Naive thymus-derived CD8-positive, alpha-beta T cell (primary cell): ENCODE measurements at regions not wholly inside any gene's neighbourhood (a gene's known extent, or its start where the extent isn't known, plus 50 kb on each side); places are given as distances from the start of the nearest gene placed in this dataset.
A peak's percentile ranks its signal among the peaks of the same experiment; 100 is the strongest.
"Not testable (repeated sequence)": the region's sequence is repeated elsewhere in the genome, so short reads cannot be mapped to it uniquely, and the experiment has no call there.

Experiments
- ATAC-seq, 2 donors: fragments of 150-1000 bp; cut with Tn5 transposase in 1 of 2; sonication (Bioruptor Pico), chemical (Tn5 transposase) in 1 of 2; 1 replicate in 1 of 2; 2 replicates in 1 of 2; pipeline ENCODE4 v1.10.0; 2021; ENCODE audit warnings: mild to moderate bottlenecking in 2 of 2, moderate library complexity in 2 of 2
- POLR2A ChIA-PET: fragments of 350-600 bp; sonication (Branson Sonifier 250); formaldehyde crosslinking; loops from one replicate; lab custom pipeline; 2021; ENCODE audit warnings: antibody characterized with exemption; lab: Charles Lee
- DNase-seq, 10 donors: peaks; one replicate each; pipeline versions ENCODE4 v3.0.0 to v3.0.0-alpha.2; 2020 to 2022
- H3K27ac Mint-ChIP-seq, 10 donors: one replicate each; pipeline ENCODE4 v1.8.0; 2020 to 2022; ENCODE audit warnings: mild to moderate bottlenecking in 10 of 10, mixed read lengths in 10 of 10, moderate library complexity in 4 of 10, inconsistent platforms in 1 of 10
- H3K27me3 Mint-ChIP-seq, 5 donors: one replicate each; pipeline ENCODE4 v1.8.0; 2021 to 2022; ENCODE audit warnings: mixed read lengths in 5 of 5
- H3K36me3 Mint-ChIP-seq, 3 donors: one replicate each; pipeline ENCODE4 v1.8.0; 2020 to 2022; ENCODE audit warnings: mixed read lengths in 3 of 3, mild to moderate bottlenecking in 2 of 3, inconsistent platforms in 1 of 3
- H3K4me1 Mint-ChIP-seq, 4 donors: one replicate each; pipeline ENCODE4 v1.8.0; 2021 to 2022; ENCODE audit warnings: mixed read lengths in 4 of 4
- H3K4me3 Mint-ChIP-seq, 10 donors: one replicate each; pipeline ENCODE4 v1.8.0; 2020 to 2022; ENCODE audit warnings: mild to moderate bottlenecking in 10 of 10, mixed read lengths in 10 of 10, moderate library complexity in 6 of 10, inconsistent platforms in 1 of 10
- H3K9me3 Mint-ChIP-seq, 9 donors: one replicate each; pipeline ENCODE4 v1.8.0; 2020 to 2022; ENCODE audit warnings: mixed read lengths in 9 of 9, mild to moderate bottlenecking in 3 of 9, inconsistent platforms in 1 of 9, moderate library complexity in 1 of 9

- H3K4me3 Mint-ChIP-seq: no peak overlapping the region
- H3K9me3 Mint-ChIP-seq: peaks cover 0 to 11% (median 2%) of the 10 kb centered on the region in 9 donors
- DNase-seq (no peak), ATAC-seq (no peak)
- H3K27me3 Mint-ChIP-seq: no peaks in the 10 kb centered on the region
- no peaks in the 10 kb centered on the region for H3K36me3 Mint-ChIP-seq
- H3K27ac Mint-ChIP-seq: peak overlapping the region in 1 of 10 donors; percentile 43
- no peaks in the 10 kb centered on the region for H3K4me1 Mint-ChIP-seq
- POLR2A ChIA-PET: no interaction called here
Observed at GRCh38 chr4:181821039-181822004, 421.9 kb upstream of the TENM3 start.

- H3K4me1 Mint-ChIP-seq: no peaks in the 10 kb centered on the region
- POLR2A ChIA-PET: no interaction called here
- H3K27ac Mint-ChIP-seq: no peak overlapping the region
- ATAC-seq (no peak), DNase-seq (no peak)
- H3K27me3 Mint-ChIP-seq: no peaks in the 10 kb centered on the region
- H3K9me3 Mint-ChIP-seq: peaks cover 0 to 11% (median 2%) of the 10 kb centered on the region in 9 donors
- H3K4me3 Mint-ChIP-seq: no peak overlapping the region
- no peaks in the 10 kb centered on the region for H3K36me3 Mint-ChIP-seq
Observed at GRCh38 chr4:181822005-181822375, 421.2 kb upstream of the TENM3 start.

- Mint-ChIP-seq H3K9me3 (peaks cover 0 to 10% (median 3%) of the 10 kb centered on the region in 9 donors), H3K4me3 (no peak overlapping the region), H3K4me1 (no peaks in the 10 kb centered on the region), H3K36me3 (no peaks in the 10 kb centered on the region), H3K27ac (no peak overlapping the region), H3K27me3 (no peaks in the 10 kb centered on the region)
- POLR2A ChIA-PET: no interaction called here
- ATAC-seq (no peak), DNase-seq (no peak)
Observed at GRCh38 chr4:181823183-181823582, 420.0 kb upstream of the TENM3 start.

DNA sequence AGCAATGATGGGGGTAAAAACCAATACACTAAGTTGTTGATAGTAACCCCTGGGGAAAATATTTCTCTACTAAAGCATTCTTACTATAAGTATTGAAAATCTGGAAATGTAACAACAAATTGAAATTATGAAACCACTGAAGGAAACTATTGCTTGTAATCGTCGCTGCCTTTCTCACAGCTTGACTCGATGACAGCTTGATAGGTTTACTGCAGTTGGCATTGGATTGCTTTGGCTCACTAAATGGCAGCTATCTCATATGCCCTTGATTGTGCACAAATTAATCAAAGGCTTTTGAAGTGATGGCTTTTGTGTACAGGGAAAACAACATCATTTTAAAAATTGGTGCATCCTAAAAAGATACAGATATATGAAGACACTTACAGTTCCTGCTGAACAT lies 419.6 kb upstream of the TENM3 start:
- Mint-ChIP-seq H3K4me3 (no peak overlapping the region), H3K27me3 (no peaks in the 10 kb centered on the region), H3K4me1 (no peaks in the 10 kb centered on the region), H3K9me3 (peaks cover 0 to 10% (median 3%) of the 10 kb centered on the region in 9 donors), H3K36me3 (no peaks in the 10 kb centered on the region), H3K27ac (no peak overlapping the region)
- ATAC-seq: no peak
- no peak for DNase-seq
- POLR2A ChIA-PET: no interaction called here

DNA sequence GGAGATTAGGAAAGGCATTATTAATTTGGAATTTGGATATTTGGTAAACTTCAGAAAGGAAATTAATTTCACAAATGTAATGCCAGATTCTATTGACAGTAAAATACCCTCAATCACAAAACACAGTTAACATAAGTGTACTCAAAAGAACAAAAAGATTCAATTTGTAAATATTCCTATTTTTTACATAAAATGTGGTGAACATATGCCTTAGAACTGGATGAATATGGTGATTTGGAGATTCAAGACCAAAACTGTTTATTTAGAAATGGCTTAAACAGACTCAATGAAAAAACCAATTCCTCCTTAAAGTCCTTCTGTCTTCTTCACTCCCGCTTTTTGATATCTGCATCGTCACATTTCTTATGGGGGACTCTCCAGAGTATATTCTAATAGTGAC lies 417.6 kb upstream of the TENM3 start:
- Mint-ChIP-seq H3K36me3 (no peaks in the 10 kb centered on the region), H3K4me1 (no peaks in the 10 kb centered on the region), H3K4me3 (no peak overlapping the region)

DNA sequence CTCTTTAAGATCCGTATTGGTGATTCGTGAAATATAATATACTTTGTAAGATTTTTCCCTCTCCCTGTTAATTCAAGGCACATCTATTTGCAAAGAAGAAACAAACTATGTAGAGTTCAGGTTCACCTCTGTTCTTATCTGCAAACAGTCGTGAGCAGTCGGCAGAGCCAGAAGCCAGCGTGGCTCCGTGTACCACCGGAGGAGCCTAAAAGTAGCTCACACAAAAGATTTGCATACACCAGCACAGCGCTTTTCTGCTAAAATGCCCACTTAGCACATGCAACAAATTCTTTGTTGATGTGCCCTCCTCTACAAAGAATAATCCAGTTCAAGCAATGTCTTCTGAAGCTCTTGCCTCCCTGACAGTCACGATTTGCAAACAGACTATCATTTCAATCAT lies 416.0 kb upstream of the TENM3 start:
- Mint-ChIP-seq H3K9me3 (peaks cover 0 to 7% (median 2%) of the 10 kb centered on the region in 9 donors), H3K4me1 (no peaks in the 10 kb centered on the region), H3K27me3 (no peaks in the 10 kb centered on the region), H3K27ac (no peak overlapping the region), H3K36me3 (no peaks in the 10 kb centered on the region), H3K4me3 (no peak overlapping the region)
- POLR2A ChIA-PET: no interaction called here
- ATAC-seq: no peak
- DNase-seq: no peak

More for the DNA sequence above, 417.6 kb upstream of the TENM3 start:
- POLR2A ChIA-PET: no interaction called here
- H3K9me3 Mint-ChIP-seq: peaks cover 0 to 7% (median 2%) of the 10 kb centered on the region in 9 donors
- no peak overlapping the region for H3K27ac Mint-ChIP-seq
- DNase-seq: no peak
- no peak for ATAC-seq
- no peaks in the 10 kb centered on the region for H3K27me3 Mint-ChIP-seq

- no peak for DNase-seq
- H3K4me3 Mint-ChIP-seq: no peak overlapping the region
- POLR2A ChIA-PET: no interaction called here
- ATAC-seq: no peak
- no peak overlapping the region for H3K27ac Mint-ChIP-seq
- no peaks in the 10 kb centered on the region for H3K4me1 Mint-ChIP-seq
- H3K36me3 Mint-ChIP-seq: no peaks in the 10 kb centered on the region
- peaks cover 0 to 4% (median 2%) of the 10 kb centered on the region in 9 donors for H3K9me3 Mint-ChIP-seq
- no peaks in the 10 kb centered on the region for H3K27me3 Mint-ChIP-seq
Observed at GRCh38 chr4:181830404-181831035, 412.7 kb upstream of the TENM3 start.

- ATAC-seq (no peak), DNase-seq (no peak)
- H3K4me3 Mint-ChIP-seq: no peak overlapping the region
- H3K27me3 Mint-ChIP-seq: no peaks in the 10 kb centered on the region
- no peak overlapping the region for H3K27ac Mint-ChIP-seq
- H3K4me1 Mint-ChIP-seq: no peaks in the 10 kb centered on the region
- H3K36me3 Mint-ChIP-seq: no peaks in the 10 kb centered on the region
- peaks cover 0 to 4% (median 0%) of the 10 kb centered on the region in 9 donors for H3K9me3 Mint-ChIP-seq
- POLR2A ChIA-PET: no interaction called here
Observed at GRCh38 chr4:181834071-181834470, 409.1 kb upstream of the TENM3 start.

DNA sequence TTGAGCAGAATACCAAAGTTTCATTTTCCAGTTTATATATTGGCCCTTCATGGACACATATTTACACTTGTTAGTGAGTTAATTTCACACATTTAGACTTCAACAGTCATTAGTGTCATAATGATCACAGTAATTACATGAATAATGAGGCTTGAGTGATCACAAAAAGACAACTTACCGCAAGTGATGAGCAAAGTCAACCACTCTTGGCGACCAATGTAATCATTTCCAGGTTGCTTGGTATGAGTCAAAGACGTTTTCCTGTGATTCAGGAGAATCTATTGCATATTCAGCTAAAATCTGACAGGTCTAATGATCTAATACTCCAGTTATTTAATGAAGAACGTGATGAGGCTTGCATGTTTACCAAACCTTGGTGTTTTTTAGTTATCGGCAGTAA lies 407.9 kb upstream of the TENM3 start:
- H3K36me3 Mint-ChIP-seq: no peaks in the 10 kb centered on the region
- ATAC-seq: no peak
- H3K27ac Mint-ChIP-seq: no peak overlapping the region
- no peak overlapping the region for H3K4me3 Mint-ChIP-seq
- peaks cover 0 to 6% (median 0%) of the 10 kb centered on the region in 9 donors for H3K9me3 Mint-ChIP-seq
- H3K27me3 Mint-ChIP-seq: no peaks in the 10 kb centered on the region
- H3K4me1 Mint-ChIP-seq: no peaks in the 10 kb centered on the region
- DNase-seq: no peak
- POLR2A ChIA-PET: no interaction called here

GRCh38 chr4:181838253-181838652 lies 404.9 kb upstream of the TENM3 start:
- POLR2A ChIA-PET: no interaction called here
- ATAC-seq: no peak
- H3K4me3 Mint-ChIP-seq: no peak overlapping the region
- peaks cover 0 to 8% (median under 1%) of the 10 kb centered on the region in 9 donors for H3K9me3 Mint-ChIP-seq
- H3K27me3 Mint-ChIP-seq: no peaks in the 10 kb centered on the region
- no peak overlapping the region for H3K27ac Mint-ChIP-seq
- H3K36me3 Mint-ChIP-seq: no peaks in the 10 kb centered on the region
- no peak for DNase-seq
- H3K4me1 Mint-ChIP-seq: no peaks in the 10 kb centered on the region

DNA sequence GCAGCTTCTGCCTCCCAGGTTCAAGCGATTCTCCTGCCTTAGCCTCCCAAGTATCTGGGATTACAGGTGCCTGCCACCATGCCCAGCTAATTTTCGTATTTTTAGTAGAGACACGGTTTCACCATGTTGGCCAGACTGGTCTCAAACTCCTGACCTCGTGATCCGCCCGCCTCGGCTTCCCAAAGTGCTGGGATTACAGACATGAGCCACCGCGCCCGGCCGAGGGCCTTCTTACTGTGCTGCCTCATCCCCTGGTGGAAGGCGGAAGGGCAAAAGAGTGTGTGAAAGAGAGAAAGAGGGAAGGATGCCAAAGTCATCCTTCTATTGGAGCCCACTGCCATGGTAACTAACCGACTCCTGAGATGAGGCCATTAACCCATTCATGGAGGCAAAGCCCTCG lies 399.4 kb upstream of the TENM3 start:
- ATAC-seq, POLR2A ChIA-PET, H3K27me3 Mint-ChIP-seq, H3K36me3 Mint-ChIP-seq, H3K27ac Mint-ChIP-seq, H3K9me3 Mint-ChIP-seq, H3K4me1 Mint-ChIP-seq, DNase-seq, H3K4me3 Mint-ChIP-seq: not testable (repeated sequence)

- no peaks in the 10 kb centered on the region for H3K27me3 Mint-ChIP-seq
- DNase-seq (no peak), ATAC-seq (no peak)
- H3K4me1 Mint-ChIP-seq: no peaks in the 10 kb centered on the region
- H3K9me3 Mint-ChIP-seq: peaks cover 0 to 6% (median 0%) of the 10 kb centered on the region in 9 donors
- H3K4me3 Mint-ChIP-seq: no peak overlapping the region
- no peaks in the 10 kb centered on the region for H3K36me3 Mint-ChIP-seq
- POLR2A ChIA-PET: no interaction called here
- H3K27ac Mint-ChIP-seq: no peak overlapping the region
Observed at GRCh38 chr4:181845617-181846016, 397.6 kb upstream of the TENM3 start.

DNA sequence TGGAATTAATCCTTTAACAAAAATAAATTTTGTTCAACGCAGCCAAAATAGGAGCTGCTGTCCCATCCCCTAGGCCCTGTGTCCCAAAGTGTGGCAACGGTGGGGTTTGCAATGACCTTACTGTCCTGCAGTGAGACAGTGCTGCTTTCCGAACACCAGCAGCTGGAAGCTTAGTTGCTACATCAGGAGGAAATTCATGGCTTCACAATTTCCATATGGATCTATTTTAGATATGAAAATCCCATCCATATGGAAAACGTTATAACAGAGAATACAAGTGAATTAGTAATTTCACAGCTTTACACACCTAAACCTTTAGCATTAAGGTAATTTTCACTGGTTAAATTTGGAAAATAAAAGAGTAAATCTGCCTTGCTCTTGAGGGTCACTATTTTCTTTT lies 396.3 kb upstream of the TENM3 start:
- no peak overlapping the region for H3K27ac Mint-ChIP-seq
- H3K4me1 Mint-ChIP-seq: no peaks in the 10 kb centered on the region
- DNase-seq (no peak), ATAC-seq (no peak)
- H3K9me3 Mint-ChIP-seq: peaks cover 0 to 6% (median 2%) of the 10 kb centered on the region in 9 donors
- POLR2A ChIA-PET: no interaction called here
- no peak overlapping the region for H3K4me3 Mint-ChIP-seq
- peaks cover 0 to 2% (median 0%) of the 10 kb centered on the region in 5 donors for H3K27me3 Mint-ChIP-seq
- no peaks in the 10 kb centered on the region for H3K36me3 Mint-ChIP-seq
